ENCODE measurements at regions not wholly inside any gene's neighbourhood (a gene's known extent, or its start where the extent isn't known, plus 50 kb on each side); places are given as distances from the start of the nearest gene placed in this dataset.
"Not testable (repeated sequence)": the region's sequence is repeated elsewhere in the genome, so short reads cannot be mapped to it uniquely, and the experiment has no call there.

- no peak for DNase-seq (ENCODE audit: low read depth in 2 of 3, low spot score in 2 of 3)
Observed at GRCh38 chr15:69754313-69754712, 301.7 kb downstream of the RPLP1 start.

- DNase-seq (ENCODE audit: low read depth in 2 of 3, low spot score in 2 of 3), result peak in 2 of 3 donors; percentile 64 to 78
Observed at GRCh38 chr15:69755551-69756310, 303.1 kb downstream of the RPLP1 start.

- DNase-seq (ENCODE audit: low read depth in 2 of 3, low spot score in 2 of 3), result no peak
Observed at GRCh38 chr15:69756440-69756839, 303.8 kb downstream of the RPLP1 start.

- no peak for DNase-seq (ENCODE audit: low read depth in 2 of 3, low spot score in 2 of 3)
Observed at GRCh38 chr15:69757186-69757585, 304.6 kb downstream of the RPLP1 start.

GRCh38 chr15:69758291-69758771 is 305.7 kb downstream of the RPLP1 start:
- no peak for DNase-seq (ENCODE audit: low read depth in 2 of 3, low spot score in 2 of 3)

- DNase-seq (ENCODE audit: low read depth in 2 of 3, low spot score in 2 of 3), result peak; percentile 68 to 96 (median 92)
Observed at GRCh38 chr15:69758810-69759790, 306.5 kb downstream of the RPLP1 start.

GRCh38 chr15:69760258-69760845 is 307.7 kb downstream of the RPLP1 start:
- DNase-seq (ENCODE audit: low read depth in 2 of 3, low spot score in 2 of 3), result peak in 1 of 3 donors; percentile 15

- peak; percentile 58 to 97 (median 95) for DNase-seq (ENCODE audit: low read depth in 2 of 3, low spot score in 2 of 3)
Observed at GRCh38 chr15:69760890-69761568, 308.4 kb downstream of the RPLP1 start.

GRCh38 chr15:69762373-69763148 is 309.9 kb downstream of the RPLP1 start:
- DNase-seq (ENCODE audit: low read depth in 2 of 3, low spot score in 2 of 3), result peak in 1 of 3 donors; percentile 22

- no peak for DNase-seq (ENCODE audit: low read depth in 2 of 3, low spot score in 2 of 3)
Observed at GRCh38 chr15:69763831-69764230, 311.2 kb downstream of the RPLP1 start.

- no peak for DNase-seq (ENCODE audit: low read depth in 2 of 3, low spot score in 2 of 3)
Observed at GRCh38 chr15:69766156-69766555, 313.5 kb downstream of the RPLP1 start.

- no peak for DNase-seq (ENCODE audit: low read depth in 2 of 3, low spot score in 2 of 3)
Observed at GRCh38 chr15:69767191-69767590, 314.6 kb downstream of the RPLP1 start.

GRCh38 chr15:69769336-69769735 is 316.7 kb downstream of the RPLP1 start:
- DNase-seq (ENCODE audit: low read depth in 2 of 3, low spot score in 2 of 3), result not testable (repeated sequence)

GRCh38 chr15:69774258-69774657 is 321.6 kb downstream of the RPLP1 start:
- not testable (repeated sequence) for DNase-seq (ENCODE audit: low read depth in 2 of 3, low spot score in 2 of 3)

GRCh38 chr15:69774711-69775110 is 322.1 kb downstream of the RPLP1 start:
- DNase-seq (ENCODE audit: low read depth in 2 of 3, low spot score in 2 of 3), result not testable (repeated sequence)

- no peak for DNase-seq (ENCODE audit: low read depth in 2 of 3, low spot score in 2 of 3)
Observed at GRCh38 chr15:69777356-69777755, 320.4 kb downstream of the TLE3 start.

GRCh38 chr15:69780374-69780773 is 317.3 kb downstream of the TLE3 start:
- DNase-seq (ENCODE audit: low read depth in 2 of 3, low spot score in 2 of 3), result no peak

- DNase-seq (ENCODE audit: low read depth in 2 of 3, low spot score in 2 of 3), result peak in 1 of 3 donors; percentile 17
Observed at GRCh38 chr15:69780981-69781380, 316.7 kb downstream of the TLE3 start.

GRCh38 chr15:69781411-69782125 is 316.1 kb downstream of the TLE3 start:
- DNase-seq (ENCODE audit: low read depth in 2 of 3, low spot score in 2 of 3), result no peak
